ENCODE measurements at regions not wholly inside any gene's neighbourhood (a gene's known extent, or its start where the extent isn't known, plus 50 kb on each side); places are given as distances from the start of the nearest gene placed in this dataset.

GRCh38 chr2:189252991-189253675 lies 73.6 kb upstream of the COL5A2 start:
- H3K36me3 ChIP-seq (ENCODE audit: control insufficient read depth, insufficient read depth, low read length): no peaks in the 10 kb centered on the region
- H3K4me3 ChIP-seq (ENCODE audit: low read depth, low read length): no peak overlapping the region
- H3K9ac ChIP-seq (ENCODE audit: low read depth, low read length): no peak overlapping the region
- H3K27ac ChIP-seq (ENCODE audit: low read depth, low read length): no peak overlapping the region
- no peaks in the 10 kb centered on the region for H3K4me1 ChIP-seq (ENCODE audit: control insufficient read depth, insufficient read depth, low read length)
- no peaks in the 10 kb centered on the region for H3K9me3 ChIP-seq (ENCODE audit: control insufficient read depth, insufficient read depth, low read length)
- H3K27me3 ChIP-seq (ENCODE audit: control insufficient read depth, insufficient read depth, low read length): no peaks in the 10 kb centered on the region

GRCh38 chr2:189253836-189254235 lies 74.3 kb upstream of the COL5A2 start:
- Histone ChIP-seq H3K27ac (ENCODE audit: low read depth, low read length) (no peak overlapping the region), H3K36me3 (ENCODE audit: control insufficient read depth, insufficient read depth, low read length) (no peaks in the 10 kb centered on the region), H3K9ac (ENCODE audit: low read depth, low read length) (no peak overlapping the region)

GRCh38 chr2:189254268-189254883 lies 74.8 kb upstream of the COL5A2 start:
- H3K9me3 ChIP-seq (ENCODE audit: control insufficient read depth, insufficient read depth, low read length): no peaks in the 10 kb centered on the region
- no peaks in the 10 kb centered on the region for H3K36me3 ChIP-seq (ENCODE audit: control insufficient read depth, insufficient read depth, low read length)
- no peak overlapping the region for H3K9ac ChIP-seq (ENCODE audit: low read depth, low read length)
- H3K4me1 ChIP-seq (ENCODE audit: control insufficient read depth, insufficient read depth, low read length): no peaks in the 10 kb centered on the region
- no peak overlapping the region for H3K27ac ChIP-seq (ENCODE audit: low read depth, low read length)
- H3K27me3 ChIP-seq (ENCODE audit: control insufficient read depth, insufficient read depth, low read length): no peaks in the 10 kb centered on the region
- H3K4me3 ChIP-seq (ENCODE audit: low read depth, low read length): no peak overlapping the region

More at GRCh38 chr2:189253836-189254235, 74.3 kb upstream of the COL5A2 start:
- Histone ChIP-seq H3K9me3 (ENCODE audit: control insufficient read depth, insufficient read depth, low read length) (no peaks in the 10 kb centered on the region), H3K4me1 (ENCODE audit: control insufficient read depth, insufficient read depth, low read length) (no peaks in the 10 kb centered on the region), H3K4me3 (ENCODE audit: low read depth, low read length) (no peak overlapping the region), H3K27me3 (ENCODE audit: control insufficient read depth, insufficient read depth, low read length) (no peaks in the 10 kb centered on the region)

GRCh38 chr2:189255711-189256110 lies 76.2 kb upstream of the COL5A2 start:
- no peak overlapping the region for H3K27ac ChIP-seq (ENCODE audit: low read depth, low read length)

GRCh38 chr2:189258616-189259365 lies 79.2 kb upstream of the COL5A2 start:
- H3K27me3 ChIP-seq (ENCODE audit: control insufficient read depth, insufficient read depth, low read length): no peaks in the 10 kb centered on the region
- peaks cover 14% of the 10 kb centered on the region for H3K4me1 ChIP-seq (ENCODE audit: control insufficient read depth, insufficient read depth, low read length)
- no peak overlapping the region for H3K9ac ChIP-seq (ENCODE audit: low read depth, low read length)
- H3K27ac ChIP-seq (ENCODE audit: low read depth, low read length): no peak overlapping the region
- no peak overlapping the region for H3K4me3 ChIP-seq (ENCODE audit: low read depth, low read length)
- H3K36me3 ChIP-seq (ENCODE audit: control insufficient read depth, insufficient read depth, low read length): no peaks in the 10 kb centered on the region
- no peaks in the 10 kb centered on the region for H3K9me3 ChIP-seq (ENCODE audit: control insufficient read depth, insufficient read depth, low read length)

More at GRCh38 chr2:189255711-189256110, 76.2 kb upstream of the COL5A2 start:
- Histone ChIP-seq H3K4me3 (ENCODE audit: low read depth, low read length) (no peak overlapping the region), H3K36me3 (ENCODE audit: control insufficient read depth, insufficient read depth, low read length) (no peaks in the 10 kb centered on the region), H3K27me3 (ENCODE audit: control insufficient read depth, insufficient read depth, low read length) (no peaks in the 10 kb centered on the region), H3K4me1 (ENCODE audit: control insufficient read depth, insufficient read depth, low read length) (peaks cover 6% of the 10 kb centered on the region; the same call in 1 of the 2 replicates), H3K9me3 (ENCODE audit: control insufficient read depth, insufficient read depth, low read length) (no peaks in the 10 kb centered on the region), H3K9ac (ENCODE audit: low read depth, low read length) (no peak overlapping the region)

- H3K9ac ChIP-seq (ENCODE audit: low read depth, low read length): no peak overlapping the region
- peaks cover 14% of the 10 kb centered on the region for H3K4me1 ChIP-seq (ENCODE audit: control insufficient read depth, insufficient read depth, low read length)
- H3K27me3 ChIP-seq (ENCODE audit: control insufficient read depth, insufficient read depth, low read length): no peaks in the 10 kb centered on the region
- H3K4me3 ChIP-seq (ENCODE audit: low read depth, low read length): no peak overlapping the region; the same call in 1 of the 2 replicates
- no peaks in the 10 kb centered on the region for H3K36me3 ChIP-seq (ENCODE audit: control insufficient read depth, insufficient read depth, low read length)
- H3K9me3 ChIP-seq (ENCODE audit: control insufficient read depth, insufficient read depth, low read length): no peaks in the 10 kb centered on the region
- no peak overlapping the region for H3K27ac ChIP-seq (ENCODE audit: low read depth, low read length)
These were observed 80.8 kb upstream of the COL5A2 start for GRCh38 chr2:189260361-189260814.

- peaks cover 14% of the 10 kb centered on the region for H3K4me1 ChIP-seq (ENCODE audit: control insufficient read depth, insufficient read depth, low read length)
- H3K27me3 ChIP-seq (ENCODE audit: control insufficient read depth, insufficient read depth, low read length): no peaks in the 10 kb centered on the region
- H3K27ac ChIP-seq (ENCODE audit: low read depth, low read length): no peak overlapping the region
- no peaks in the 10 kb centered on the region for H3K9me3 ChIP-seq (ENCODE audit: control insufficient read depth, insufficient read depth, low read length)
- H3K9ac ChIP-seq (ENCODE audit: low read depth, low read length): no peak overlapping the region
- no peak overlapping the region for H3K4me3 ChIP-seq (ENCODE audit: low read depth, low read length)
- H3K36me3 ChIP-seq (ENCODE audit: control insufficient read depth, insufficient read depth, low read length): no peaks in the 10 kb centered on the region
These were observed 81.9 kb upstream of the COL5A2 start for GRCh38 chr2:189261431-189261841.

GRCh38 chr2:189261916-189262315 lies 82.4 kb upstream of the COL5A2 start:
- Histone ChIP-seq H3K36me3 (ENCODE audit: control insufficient read depth, insufficient read depth, low read length) (no peaks in the 10 kb centered on the region), H3K9ac (ENCODE audit: low read depth, low read length) (no peak overlapping the region), H3K4me1 (ENCODE audit: control insufficient read depth, insufficient read depth, low read length) (peaks cover 14% of the 10 kb centered on the region), H3K4me3 (ENCODE audit: low read depth, low read length) (no peak overlapping the region), H3K27ac (ENCODE audit: low read depth, low read length) (no peak overlapping the region), H3K27me3 (ENCODE audit: control insufficient read depth, insufficient read depth, low read length) (no peaks in the 10 kb centered on the region), H3K9me3 (ENCODE audit: control insufficient read depth, insufficient read depth, low read length) (no peaks in the 10 kb centered on the region)

GRCh38 chr2:189265696-189266320 lies 86.2 kb upstream of the COL5A2 start:
- H3K4me1 ChIP-seq (ENCODE audit: control insufficient read depth, insufficient read depth, low read length): peaks cover 6% of the 10 kb centered on the region; the same call in 1 of the 2 replicates
- H3K9me3 ChIP-seq (ENCODE audit: control insufficient read depth, insufficient read depth, low read length): no peaks in the 10 kb centered on the region
- no peaks in the 10 kb centered on the region for H3K27me3 ChIP-seq (ENCODE audit: control insufficient read depth, insufficient read depth, low read length)
- no peaks in the 10 kb centered on the region for H3K36me3 ChIP-seq (ENCODE audit: control insufficient read depth, insufficient read depth, low read length)
- H3K4me3 ChIP-seq (ENCODE audit: low read depth, low read length): no peak overlapping the region
- H3K9ac ChIP-seq (ENCODE audit: low read depth, low read length): no peak overlapping the region
- H3K27ac ChIP-seq (ENCODE audit: low read depth, low read length): no peak overlapping the region

- Histone ChIP-seq H3K9ac (ENCODE audit: low read depth, low read length) (no peak overlapping the region), H3K27ac (ENCODE audit: low read depth, low read length) (no peak overlapping the region), H3K9me3 (ENCODE audit: control insufficient read depth, insufficient read depth, low read length) (no peaks in the 10 kb centered on the region), H3K27me3 (ENCODE audit: control insufficient read depth, insufficient read depth, low read length) (no peaks in the 10 kb centered on the region), H3K4me3 (ENCODE audit: low read depth, low read length) (no peak overlapping the region), H3K36me3 (ENCODE audit: control insufficient read depth, insufficient read depth, low read length) (no peaks in the 10 kb centered on the region), H3K4me1 (ENCODE audit: control insufficient read depth, insufficient read depth, low read length) (no peaks in the 10 kb centered on the region)
These were observed 87.9 kb upstream of the COL5A2 start for GRCh38 chr2:189267491-189267890.

All from HUES48 (cell line).